ENCODE measurements at regions not wholly inside any gene's neighbourhood (a gene's known extent, or its start where the extent isn't known, plus 50 kb on each side); places are given as distances from the start of the nearest gene placed in this dataset.

- TF ChIP-seq EP300 (IDR thresholded peaks at IDR 0.05) (no peak), CTCF (IDR thresholded peaks at IDR 0.05) (no peak), POLR2A (IDR thresholded peaks at IDR 0.05) (no peak), POLR2AphosphoS5 (IDR thresholded peaks at IDR 0.05) (no peak)
- intact Hi-C loops (cut with DNase I; ENCODE audit: low total_unique reads) = no loop called here
- Histone ChIP-seq H3K4me1 (peaks cover 0 to under 1% (median under 1%) of the 10 kb centered on the region in 4 donors), H3K27ac (no peak overlapping the region), H3K36me3 (no peaks in the 10 kb centered on the region), H3K27me3 (no peaks in the 10 kb centered on the region), H3K4me3 (no peak overlapping the region), H3K9me3 (no peaks in the 10 kb centered on the region)
- no peak for DNase-seq
- WGBS, 5 donors = 63 to 78% (median 64%) methylated on average over 3 of the region's 3 CpGs
Measured at GRCh38 chr16:52617591-52617990, 70.6 kb upstream of the TOX3 start.

DNA sequence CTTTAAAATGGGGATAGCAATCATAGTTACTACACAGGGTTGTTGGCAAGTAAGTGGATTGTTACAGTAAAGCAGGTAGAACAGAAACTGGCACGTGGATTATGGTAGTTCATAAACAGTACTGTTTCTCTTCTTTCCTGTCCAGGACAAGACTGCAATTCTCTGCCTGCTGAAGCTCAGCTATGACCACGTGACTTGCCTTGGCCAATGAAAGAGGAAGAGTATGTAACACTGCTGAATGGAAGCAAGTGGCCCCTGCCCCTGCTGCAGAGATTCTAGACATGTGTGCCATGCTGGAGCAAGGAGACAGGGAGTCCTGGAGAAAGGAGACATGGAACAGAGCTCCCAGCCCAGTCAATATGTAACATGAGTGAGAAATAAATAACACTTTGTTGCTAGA is 66.6 kb upstream of the TOX3 start:
- no peak for TF ChIP-seq EP300 (IDR thresholded peaks at IDR 0.05)
- no peak for TF ChIP-seq POLR2A (IDR thresholded peaks at IDR 0.05)
- TF ChIP-seq POLR2AphosphoS5 (IDR thresholded peaks at IDR 0.05) = no peak
- no peak for TF ChIP-seq CTCF (IDR thresholded peaks at IDR 0.05)
- Histone ChIP-seq H3K27me3 (no peaks in the 10 kb centered on the region), H3K36me3 (no peaks in the 10 kb centered on the region), H3K9me3 (no peaks in the 10 kb centered on the region), H3K27ac (no peak overlapping the region), H3K4me3 (no peak overlapping the region), H3K4me1 (peaks cover 0 to 14% (median 10%) of the 10 kb centered on the region in 4 donors)
- 77 to 82% (median 79%) methylated on average over 2 of the region's 2 CpGs for WGBS, 5 donors
- DNase-seq = no peak
- intact Hi-C loops (cut with DNase I; ENCODE audit: low total_unique reads) = no loop called here

GRCh38 chr16:52611817-52612673 is 65.1 kb upstream of the TOX3 start:
- H3K27me3 ChIP-seq = no peaks in the 10 kb centered on the region
- intact Hi-C loops (cut with DNase I; ENCODE audit: low total_unique reads) = no loop called here
- 33 to 55% (median 38%) methylated on average over 9 of the region's 9 CpGs for WGBS, 5 donors
- no peaks in the 10 kb centered on the region for H3K36me3 ChIP-seq
- peak overlapping the region; percentile 18 to 56 (median 42) for H3K27ac ChIP-seq
- H3K9me3 ChIP-seq = no peaks in the 10 kb centered on the region
- H3K4me3 ChIP-seq = no peak overlapping the region
- TF ChIP-seq POLR2AphosphoS5 (IDR thresholded peaks at IDR 0.05) = peak in 1 of 3 donors; percentile 52
- no peak for TF ChIP-seq EP300 (IDR thresholded peaks at IDR 0.05)
- TF ChIP-seq POLR2A (IDR thresholded peaks at IDR 0.05) = no peak
- peaks cover 0 to 14% (median 10%) of the 10 kb centered on the region in 4 donors for H3K4me1 ChIP-seq
- DNase-seq = peak; percentile 44 to 80

- 61 to 88% (median 67%) methylated on average over 1 of the region's 1 CpG for WGBS, 5 donors
- no peak for DNase-seq
Measured at GRCh38 chr16:52603015-52603414, 56.1 kb upstream of the TOX3 start.

More at GRCh38 chr16:52603015-52603414, 56.1 kb upstream of the TOX3 start:
- TF ChIP-seq POLR2A (IDR thresholded peaks at IDR 0.05) (no peak), CTCF (IDR thresholded peaks at IDR 0.05) (no peak), EP300 (IDR thresholded peaks at IDR 0.05) (no peak), POLR2AphosphoS5 (IDR thresholded peaks at IDR 0.05) (no peak)
- intact Hi-C loops (cut with DNase I; ENCODE audit: low total_unique reads) = no loop called here
- Histone ChIP-seq H3K36me3 (no peaks in the 10 kb centered on the region), H3K4me3 (no peak overlapping the region), H3K27me3 (no peaks in the 10 kb centered on the region), H3K27ac (no peak overlapping the region), H3K4me1 (peaks cover 0 to 2% (median under 1%) of the 10 kb centered on the region in 4 donors), H3K9me3 (no peaks in the 10 kb centered on the region)

Data from stomach (tissue), 8 donors.